ENCODE measurements at regions not wholly inside any gene's neighbourhood (a gene's known extent, or its start where the extent isn't known, plus 50 kb on each side); places are given as distances from the start of the nearest gene placed in this dataset.
"Not testable (repeated sequence)": the region's sequence is repeated elsewhere in the genome, so short reads cannot be mapped to it uniquely, and the experiment has no call there.

DNA sequence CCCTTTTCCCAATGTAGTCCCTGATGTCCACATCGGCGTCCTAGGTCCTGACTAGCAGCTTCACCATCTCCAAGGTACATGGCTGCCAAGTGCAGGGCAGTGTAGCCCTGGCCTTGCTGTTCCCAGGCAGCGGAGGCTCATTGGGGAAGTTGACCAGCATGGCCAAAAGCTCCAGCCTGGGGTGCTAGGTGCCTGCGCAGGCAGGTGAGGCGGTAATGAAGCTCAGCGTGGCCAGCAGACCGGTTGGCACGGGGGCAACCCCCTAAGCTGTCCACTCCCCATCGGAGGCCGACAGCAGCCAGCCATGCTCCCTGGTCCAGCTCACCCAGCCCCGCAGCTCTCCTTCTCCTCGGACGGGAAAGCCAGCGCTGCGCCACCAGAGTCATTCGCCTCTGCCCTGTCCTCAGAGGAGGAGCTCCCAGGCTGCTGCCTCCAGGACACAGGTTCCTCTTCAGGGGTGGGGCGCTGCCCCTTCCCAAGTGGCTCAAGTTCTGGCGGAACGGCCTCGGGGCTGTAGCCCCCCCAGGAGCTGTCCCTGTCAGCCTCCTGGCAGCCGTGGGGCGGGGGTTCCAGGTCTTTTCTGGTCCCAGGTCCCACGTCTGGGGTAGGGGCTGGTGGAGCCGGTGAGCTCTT, 1218.2 kb downstream of the FOXD4L5 start:
- TF ChIP-seq EZH2phosphoT487 (IDR thresholded peaks at IDR 0.05; ENCODE audit: insufficient read depth, low read depth) (no peak), EZH2 (IDR thresholded peaks at IDR 0.05; ENCODE audit: insufficient read depth, poor library complexity, severe bottlenecking) (no peak)
- 59 to 62% methylated on average over 23 of the region's 24 CpGs for WGBS, 2 experiments (ENCODE audit: low coverage in 1 of 2, low lambda C conversion rate in 2 of 2, missing lambda C conversion rate in 2 of 2)

DNA sequence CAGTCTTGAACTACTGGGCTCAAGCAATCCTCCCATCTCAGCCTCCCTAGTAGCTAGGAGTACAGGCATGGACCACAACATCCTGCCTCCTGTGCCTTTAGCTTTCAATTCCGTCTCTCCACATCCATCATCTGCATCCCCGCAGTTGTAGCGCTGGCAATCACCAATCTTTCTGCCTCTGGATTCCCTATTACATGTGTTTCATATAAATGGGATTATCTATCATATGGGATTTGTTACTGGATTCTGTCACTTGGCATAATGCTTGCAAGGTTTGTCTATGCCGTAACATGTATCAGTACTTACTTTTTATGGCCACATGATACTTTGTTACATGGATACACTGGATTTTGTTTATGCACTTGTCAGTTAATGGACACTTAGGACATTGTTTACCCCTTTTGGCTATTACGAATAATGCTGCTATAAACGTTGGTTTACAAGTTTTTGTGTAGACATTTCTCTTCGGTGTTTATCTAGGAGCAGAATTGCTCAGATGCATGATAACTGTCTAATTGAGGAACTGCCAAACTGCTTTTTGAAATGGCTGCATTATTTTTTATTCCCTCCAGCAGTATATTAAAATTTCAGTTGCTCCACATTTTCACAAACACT, 1223.9 kb downstream of the FOXD4L5 start:
- no peak for DNase-seq
- WGBS, 2 experiments (ENCODE audit: low coverage in 1 of 2, low lambda C conversion rate in 2 of 2, missing lambda C conversion rate in 2 of 2) = 35 to 41% methylated on average over 7 of the region's 7 CpGs
- H3K4me3 ChIP-seq = no peak overlapping the region

More for the DNA sequence above, 1218.2 kb downstream of the FOXD4L5 start:
- no peaks in the 10 kb centered on the region for H3K36me3 ChIP-seq (ENCODE audit: low read depth)
- no peak overlapping the region for H3K4me2 ChIP-seq (ENCODE audit: unreplicated experiment)
- no peaks in the 10 kb centered on the region for H3K27me3 ChIP-seq (replicated peaks; ENCODE audit: insufficient read depth)
- in situ Hi-C loops (cut with MboI) = no loop called here
- no peaks in the 10 kb centered on the region for H3K9me3 ChIP-seq (ENCODE audit: low read depth)
- H3F3A ChIP-seq (ENCODE audit: insufficient read depth) = no peaks in the 10 kb centered on the region
- no peaks in the 10 kb centered on the region for H3K9me2 ChIP-seq (ENCODE audit: insufficient read depth)
- H3K4me3 ChIP-seq = no peak overlapping the region
- no peaks in the 10 kb centered on the region for H4K20me1 ChIP-seq (ENCODE audit: insufficient read depth)
- H3K27ac ChIP-seq = no peak overlapping the region
- no peak overlapping the region for H3K9ac ChIP-seq
- H2AFZ ChIP-seq = no peak overlapping the region
- no peak for DNase-seq
- H3K79me2 ChIP-seq (ENCODE audit: insufficient read depth) = no peaks in the 10 kb centered on the region
- no peaks in the 10 kb centered on the region for H3K4me1 ChIP-seq (ENCODE audit: insufficient read depth)

GRCh38 chr9:64058070-64058469, 1226.9 kb downstream of the FOXD4L5 start:
- in situ Hi-C loops (cut with MboI); H3K4me1 ChIP-seq (ENCODE audit: insufficient read depth); DNase-seq; H3K4me3 ChIP-seq; H3K9me3 ChIP-seq (ENCODE audit: low read depth); H3K36me3 ChIP-seq (ENCODE audit: low read depth); H3K27me3 ChIP-seq (replicated peaks; ENCODE audit: insufficient read depth); H3F3A ChIP-seq (ENCODE audit: insufficient read depth); H3K27ac ChIP-seq; H3K4me2 ChIP-seq (ENCODE audit: unreplicated experiment); H2AFZ ChIP-seq; H4K20me1 ChIP-seq (ENCODE audit: insufficient read depth); H3K79me2 ChIP-seq (ENCODE audit: insufficient read depth); H3K9me2 ChIP-seq (ENCODE audit: insufficient read depth); H3K9ac ChIP-seq: not testable (repeated sequence)
- 0 to 3% methylated on average over 1 of the region's 1 CpG for WGBS, 2 experiments (ENCODE audit: low coverage in 1 of 2, low lambda C conversion rate in 2 of 2, missing lambda C conversion rate in 2 of 2)

More for the DNA sequence above, 1223.9 kb downstream of the FOXD4L5 start:
- in situ Hi-C loops (cut with MboI) = no loop called here
- no peaks in the 10 kb centered on the region for H3K9me2 ChIP-seq (ENCODE audit: insufficient read depth)
- H2AFZ ChIP-seq = no peak overlapping the region
- H4K20me1 ChIP-seq (ENCODE audit: insufficient read depth) = no peaks in the 10 kb centered on the region
- H3K36me3 ChIP-seq (ENCODE audit: low read depth) = no peaks in the 10 kb centered on the region
- no peaks in the 10 kb centered on the region for H3F3A ChIP-seq (ENCODE audit: insufficient read depth)
- H3K79me2 ChIP-seq (ENCODE audit: insufficient read depth) = no peaks in the 10 kb centered on the region
- H3K4me1 ChIP-seq (ENCODE audit: insufficient read depth) = no peaks in the 10 kb centered on the region
- H3K9ac ChIP-seq = no peak overlapping the region
- no peak overlapping the region for H3K4me2 ChIP-seq (ENCODE audit: unreplicated experiment)
- H3K9me3 ChIP-seq (ENCODE audit: low read depth) = no peaks in the 10 kb centered on the region
- TF ChIP-seq EZH2phosphoT487 (IDR thresholded peaks at IDR 0.05; ENCODE audit: insufficient read depth, low read depth) (no peak), EZH2 (IDR thresholded peaks at IDR 0.05; ENCODE audit: insufficient read depth, poor library complexity, severe bottlenecking) (no peak)
- H3K27ac ChIP-seq = no peak overlapping the region
- no peaks in the 10 kb centered on the region for H3K27me3 ChIP-seq (replicated peaks; ENCODE audit: insufficient read depth)

DNA sequence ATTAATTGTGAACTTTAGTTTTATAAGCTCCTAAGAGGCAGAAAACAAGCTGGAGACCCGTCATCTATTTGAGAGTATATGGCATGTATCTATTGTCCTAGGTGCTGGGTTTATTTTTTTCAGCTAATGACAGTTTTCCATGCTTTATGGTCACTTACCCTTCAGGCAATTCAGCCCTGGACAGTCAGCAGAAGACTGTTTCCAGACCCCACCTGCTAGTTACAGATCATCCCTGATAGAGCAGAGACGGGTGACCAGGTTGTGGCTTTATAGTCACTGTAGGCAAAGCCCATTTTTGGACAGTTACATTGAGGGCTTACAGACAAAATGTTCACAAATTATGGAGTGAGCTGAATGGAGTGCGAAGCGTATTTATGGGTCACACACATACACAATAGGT, 1227.5 kb downstream of the FOXD4L5 start:
- Histone ChIP-seq H3K27me3 (replicated peaks; ENCODE audit: insufficient read depth) (no peaks in the 10 kb centered on the region), H3K9me3 (ENCODE audit: low read depth) (no peaks in the 10 kb centered on the region), H2AFZ (no peak overlapping the region), H3K4me1 (ENCODE audit: insufficient read depth) (no peaks in the 10 kb centered on the region), H3K9ac (no peak overlapping the region), H3K36me3 (ENCODE audit: low read depth) (no peaks in the 10 kb centered on the region), H3K9me2 (ENCODE audit: insufficient read depth) (no peaks in the 10 kb centered on the region), H3K4me2 (ENCODE audit: unreplicated experiment) (no peak overlapping the region), H3F3A (ENCODE audit: insufficient read depth) (no peaks in the 10 kb centered on the region), H4K20me1 (ENCODE audit: insufficient read depth) (no peaks in the 10 kb centered on the region), H3K79me2 (ENCODE audit: insufficient read depth) (no peaks in the 10 kb centered on the region), H3K4me3 (no peak overlapping the region), H3K27ac (no peak overlapping the region)
- 36 to 45% methylated on average over 4 of the region's 4 CpGs for WGBS, 2 experiments (ENCODE audit: low coverage in 1 of 2, low lambda C conversion rate in 2 of 2, missing lambda C conversion rate in 2 of 2)
- DNase-seq = no peak
- TF ChIP-seq EZH2 (IDR thresholded peaks at IDR 0.05; ENCODE audit: insufficient read depth, poor library complexity, severe bottlenecking) (no peak), EZH2phosphoT487 (IDR thresholded peaks at IDR 0.05; ENCODE audit: insufficient read depth, low read depth) (no peak)
- in situ Hi-C loops (cut with MboI) = no loop called here

DNA sequence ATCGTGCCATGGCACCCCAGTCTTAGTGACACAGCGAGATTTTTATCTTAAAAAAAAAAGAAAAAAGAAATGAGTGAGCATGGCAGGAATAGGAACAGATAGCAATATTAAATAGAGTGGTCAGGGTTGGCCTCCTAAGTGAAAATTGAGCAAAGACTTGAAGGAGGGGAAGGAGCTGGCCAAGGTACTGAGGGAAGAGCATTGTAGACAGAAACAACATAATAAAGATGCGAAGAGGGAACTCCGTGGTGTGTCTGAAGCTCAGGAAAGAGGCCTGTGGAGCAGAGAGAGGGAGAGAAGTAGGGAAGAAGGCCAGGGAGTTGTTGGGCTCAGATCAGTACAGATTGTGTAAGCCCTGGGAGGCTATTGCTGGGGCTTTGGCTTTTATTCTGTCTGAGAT, 1256.1 kb downstream of the FOXD4L5 start:
- in situ Hi-C loops (cut with MboI) = not testable (repeated sequence)

DNA sequence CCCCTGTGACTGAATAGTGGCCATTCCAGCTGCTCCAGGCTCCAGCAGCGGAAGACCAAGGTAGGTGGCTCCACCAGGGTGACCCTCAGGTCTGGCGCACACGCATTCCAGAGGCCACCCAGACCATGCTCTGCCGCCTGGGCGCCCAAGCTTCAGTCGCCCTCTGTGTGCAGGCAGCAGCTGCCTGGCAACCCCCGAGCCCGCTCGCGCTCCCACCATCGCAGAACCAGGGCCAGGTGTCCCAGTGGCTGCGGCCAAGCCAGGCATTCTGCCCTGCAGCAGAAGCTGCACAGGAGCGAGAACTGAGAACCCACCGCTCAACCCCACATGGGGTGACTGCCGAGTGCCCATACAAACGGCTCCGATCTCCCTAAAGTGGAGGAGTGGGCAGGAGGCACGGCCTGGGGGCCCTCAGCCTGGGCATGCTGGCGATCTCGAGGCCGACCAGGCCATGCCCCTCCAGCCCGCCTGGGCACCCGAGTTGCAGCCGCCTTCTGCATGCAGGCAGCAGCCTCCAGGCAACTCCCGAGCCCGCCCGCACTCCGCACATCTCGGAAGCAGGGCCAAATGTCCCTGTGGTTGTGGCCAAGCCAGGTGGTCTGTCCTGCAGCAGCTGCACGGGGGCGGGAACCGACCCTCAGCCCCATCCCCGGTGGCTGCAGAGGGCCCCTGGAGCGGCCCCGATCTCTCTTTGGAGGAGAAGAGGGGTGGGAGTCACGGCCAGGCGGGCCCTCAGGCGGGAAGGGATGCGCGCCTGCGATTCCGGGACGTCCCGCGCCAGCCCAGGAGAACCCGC, 1264.1 kb downstream of the FOXD4L5 start:
- H3K79me2 ChIP-seq (ENCODE audit: insufficient read depth); H3F3A ChIP-seq (ENCODE audit: insufficient read depth); H4K20me1 ChIP-seq (ENCODE audit: insufficient read depth); H3K4me2 ChIP-seq (ENCODE audit: unreplicated experiment); H3K27me3 ChIP-seq (replicated peaks; ENCODE audit: insufficient read depth); H3K9me3 ChIP-seq (ENCODE audit: low read depth); H3K36me3 ChIP-seq (ENCODE audit: low read depth); H3K9ac ChIP-seq; in situ Hi-C loops (cut with MboI); H3K4me1 ChIP-seq (ENCODE audit: insufficient read depth); H3K9me2 ChIP-seq (ENCODE audit: insufficient read depth); H2AFZ ChIP-seq; DNase-seq; H3K27ac ChIP-seq; H3K4me3 ChIP-seq: not testable (repeated sequence)
- 68 to 70% methylated on average over 46 of the region's 46 CpGs for WGBS, 2 experiments (ENCODE audit: low coverage in 1 of 2, low lambda C conversion rate in 2 of 2, missing lambda C conversion rate in 2 of 2)

More for the DNA sequence above, 1256.1 kb downstream of the FOXD4L5 start:
- H3K4me2 ChIP-seq (ENCODE audit: unreplicated experiment); H3K9me2 ChIP-seq (ENCODE audit: insufficient read depth); H3K36me3 ChIP-seq (ENCODE audit: low read depth); H3K4me3 ChIP-seq; H3F3A ChIP-seq (ENCODE audit: insufficient read depth); H3K4me1 ChIP-seq (ENCODE audit: insufficient read depth); H3K9me3 ChIP-seq (ENCODE audit: low read depth); H2AFZ ChIP-seq; H3K79me2 ChIP-seq (ENCODE audit: insufficient read depth); DNase-seq; H3K27me3 ChIP-seq (replicated peaks; ENCODE audit: insufficient read depth); H4K20me1 ChIP-seq (ENCODE audit: insufficient read depth); H3K9ac ChIP-seq; H3K27ac ChIP-seq: not testable (repeated sequence)
- whole genome bisulfite sequencing, 2 experiments (ENCODE audit: low coverage in 1 of 2, low lambda C conversion rate in 2 of 2, missing lambda C conversion rate in 2 of 2) = 60 to 65% methylated on average over 4 of the region's 4 CpGs

Measured in GM23248 (cell line).